Transverse colon (tissue), 4 donors: ENCODE measurements at regions not wholly inside any gene's neighbourhood (a gene's known extent, or its start where the extent isn't known, plus 50 kb on each side); places are given as distances from the start of the nearest gene placed in this dataset.

ENCODE experiments used
- DNase-seq: peaks from one replicate; pipeline ENCODE4 v3.0.0-alpha.2; 2019
- H3K27ac ChIP-seq, 4 donors: fragments of 200-600 bp; sonication (generic); 2 replicates each; pipeline ENCODE4 v1.5.1; 2016 to 2018; ENCODE audit warnings: inconsistent platforms in 4 of 4
- H3K27me3 ChIP-seq: fragments of 200-600 bp; sonication (generic); 2 replicates; pipeline ENCODE4 v1.5.1; 2017; ENCODE audit warnings: inconsistent platforms
- H3K36me3 ChIP-seq, 4 donors: fragments of 200-600 bp; sonication (generic); 2 replicates each; pipeline ENCODE4 v1.5.1; 2017 to 2019; ENCODE audit warnings: inconsistent platforms in 4 of 4
- H3K4me1 ChIP-seq, 4 donors: fragments of 200-600 bp; sonication (generic); 2 replicates each; pipeline ENCODE4 v1.5.1; 2017 to 2020; ENCODE audit warnings: inconsistent platforms in 4 of 4
- H3K4me3 ChIP-seq, 4 donors: fragments of 200-600 bp; sonication (generic); 1 replicate in 1 of 4; 2 replicates in 3 of 4; pipeline versions ENCODE4 v1.5.1 to v1.6.1; 2017 to 2019; ENCODE audit warnings: inconsistent platforms in 4 of 4
- H3K9me3 ChIP-seq, 2 donors: fragments of 200-600 bp; sonication (generic); 2 replicates each; pipeline ENCODE4 v1.5.1; 2017 to 2019; ENCODE audit warnings: inconsistent platforms in 2 of 2
- EP300 ChIP-seq: sonication (generic); formaldehyde crosslinking; IDR thresholded peaks from one replicate; pipeline ENCODE4 v1.6.1; 2017; ENCODE audit warnings: antibody characterized with exemption, low read depth
- POLR2A ChIP-seq: fragments of 450-650 bp; IDR thresholded peaks from one replicate; pipeline ENCODE4 v1.6.1; 2016; ENCODE audit warnings: antibody characterized with exemption, mild to moderate bottlenecking, moderate library complexity
- POLR2AphosphoS5 ChIP-seq, 3 donors: sonication (generic); formaldehyde crosslinking; IDR thresholded peaks; one replicate each; pipeline ENCODE4 v1.6.1; 2016; ENCODE audit warnings: antibody characterized with exemption in 3 of 3
- WGBS, 2 donors: methylation state at CpG; one replicate each; pipeline ENCODE4 v1.1.5; 2018; ENCODE audit warnings: low coverage in 1 of 2; 5-methylcytosine and 5-hydroxymethylcytosine counted together
- in situ Hi-C, 4 donors: fragments of 200-750 bp; cut with MboI; loops; one replicate each; pipeline versions ENCODE4 v1.15.0 to v1.15.1; 2017; ENCODE audit warnings: low sequenced_read_pairs in 3 of 4, low pct_ligation_motif_present in 1 of 4, low pct_unique_long_range_greater_than_20kb in 1 of 4
- intact Hi-C: fragments of 100-400 bp; cut with DNase I; formaldehyde crosslinking; loops from one replicate; pipeline ENCODE4 v1.15.1; 2023; ENCODE audit warnings: low total_unique reads
- TF ChIP-seq, protein P1 (sequence below), 5 experiments: fragments of 200-600 bp in 3 of 5; fragments of 450-650 bp in 2 of 5; sonication (generic) in 3 of 5; IDR thresholded peaks; 1 replicate in 2 of 5; 2 replicates in 3 of 5; pipeline ENCODE4 v1.5.1; 2016 to 2017; ENCODE audit warnings: antibody characterized with exemption in 5 of 5, inconsistent platforms in 3 of 5, mild to moderate bottlenecking in 2 of 5, moderate library complexity in 1 of 5

DNA sequence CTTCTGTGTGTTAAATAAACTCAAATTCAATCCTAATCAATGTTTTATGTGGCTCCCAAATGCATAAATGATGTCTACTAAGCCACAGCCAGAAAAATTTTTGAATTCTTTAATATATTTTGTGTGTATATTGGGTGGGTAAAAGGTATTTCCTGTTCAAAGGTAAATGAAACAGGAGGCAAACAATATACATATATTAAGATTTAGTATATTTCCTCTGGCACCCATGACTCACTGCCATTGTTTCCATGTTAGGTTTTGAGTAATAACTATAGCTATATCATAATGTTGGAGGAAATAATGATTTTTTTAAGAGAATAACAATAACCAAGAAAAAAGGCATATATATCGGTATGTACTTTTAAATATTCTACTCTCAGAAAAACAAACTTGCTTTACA lies 1071.9 kb upstream of the CDH10 start:
- DNase-seq, result no peak
- Histone ChIP-seq H3K27me3 (no peaks in the 10 kb centered on the region), H3K4me1 (no peaks in the 10 kb centered on the region), H3K36me3 (no peaks in the 10 kb centered on the region), H3K4me3 (no peak overlapping the region), H3K27ac (no peak overlapping the region), H3K9me3 (no peaks in the 10 kb centered on the region)
- TF ChIP-seq POLR2A, result no peak
- TF ChIP-seq EP300, result no peak
- TF ChIP-seq POLR2AphosphoS5 (IDR thresholded peaks at IDR 0.05), result no peak
- TF ChIP-seq, protein P1, sequence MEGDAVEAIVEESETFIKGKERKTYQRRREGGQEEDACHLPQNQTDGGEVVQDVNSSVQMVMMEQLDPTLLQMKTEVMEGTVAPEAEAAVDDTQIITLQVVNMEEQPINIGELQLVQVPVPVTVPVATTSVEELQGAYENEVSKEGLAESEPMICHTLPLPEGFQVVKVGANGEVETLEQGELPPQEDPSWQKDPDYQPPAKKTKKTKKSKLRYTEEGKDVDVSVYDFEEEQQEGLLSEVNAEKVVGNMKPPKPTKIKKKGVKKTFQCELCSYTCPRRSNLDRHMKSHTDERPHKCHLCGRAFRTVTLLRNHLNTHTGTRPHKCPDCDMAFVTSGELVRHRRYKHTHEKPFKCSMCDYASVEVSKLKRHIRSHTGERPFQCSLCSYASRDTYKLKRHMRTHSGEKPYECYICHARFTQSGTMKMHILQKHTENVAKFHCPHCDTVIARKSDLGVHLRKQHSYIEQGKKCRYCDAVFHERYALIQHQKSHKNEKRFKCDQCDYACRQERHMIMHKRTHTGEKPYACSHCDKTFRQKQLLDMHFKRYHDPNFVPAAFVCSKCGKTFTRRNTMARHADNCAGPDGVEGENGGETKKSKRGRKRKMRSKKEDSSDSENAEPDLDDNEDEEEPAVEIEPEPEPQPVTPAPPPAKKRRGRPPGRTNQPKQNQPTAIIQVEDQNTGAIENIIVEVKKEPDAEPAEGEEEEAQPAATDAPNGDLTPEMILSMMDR (IDR thresholded peaks at IDR 0.05), result no peak
- in situ Hi-C loops, result no loop called here
- intact Hi-C loops, result no loop called here
- WGBS, 2 donors, result 78 to 94% methylated on average over 1 of the region's 1 CpG

DNA sequence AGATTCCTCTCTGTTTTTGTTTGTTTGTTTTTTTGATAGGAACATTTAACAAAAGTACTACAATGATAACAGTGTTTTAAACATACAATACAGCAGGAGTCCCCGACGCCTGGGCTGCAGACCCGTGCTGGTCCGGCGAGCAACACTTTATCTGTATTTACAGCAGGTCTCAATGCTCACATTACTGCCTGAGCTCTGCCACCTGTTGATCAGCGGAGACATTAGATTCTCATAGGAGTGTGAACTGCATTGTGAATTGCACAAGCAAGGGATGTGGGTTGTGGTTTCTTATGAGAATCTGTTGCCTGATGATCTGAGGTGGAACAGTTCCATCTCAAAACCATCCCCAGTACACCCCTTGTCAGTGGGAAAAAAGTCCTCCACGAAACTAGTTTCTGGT lies 1068.5 kb upstream of the CDH10 start:
- no peaks in the 10 kb centered on the region for H3K27me3 ChIP-seq
- no peaks in the 10 kb centered on the region for H3K9me3 ChIP-seq
- H3K27ac ChIP-seq, result no peak overlapping the region
- DNase-seq, result no peak
- no peaks in the 10 kb centered on the region for H3K4me1 ChIP-seq
- intact Hi-C loops (no loop called here), in situ Hi-C loops (no loop called here)
- H3K36me3 ChIP-seq, result no peaks in the 10 kb centered on the region
- TF ChIP-seq EP300 (no peak), POLR2AphosphoS5 (IDR thresholded peaks at IDR 0.05) (no peak), POLR2A (no peak)
- TF ChIP-seq, protein P1 (IDR thresholded peaks at IDR 0.05), result no peak
- no peak overlapping the region for H3K4me3 ChIP-seq
- WGBS, 2 donors, result 30% methylated on average over 7 of the region's 7 CpGs

GRCh38 chr5:25707093-25707492 lies 1062.3 kb upstream of the CDH10 start:
- in situ Hi-C loops (no loop called here), intact Hi-C loops (no loop called here)
- H3K27ac ChIP-seq, result no peak overlapping the region
- no peaks in the 10 kb centered on the region for H3K27me3 ChIP-seq
- H3K9me3 ChIP-seq, result peaks cover 0 to 4% of the 10 kb centered on the region in 2 donors
- WGBS, 2 donors, result 0 to 38% methylated on average over 1 to 2 of the region's 2 CpGs
- H3K4me1 ChIP-seq, result no peaks in the 10 kb centered on the region
- no peak overlapping the region for H3K4me3 ChIP-seq
- no peak for TF ChIP-seq POLR2AphosphoS5 (IDR thresholded peaks at IDR 0.05)
- TF ChIP-seq POLR2A, result no peak
- TF ChIP-seq, protein P1 (IDR thresholded peaks at IDR 0.05), result no peak
- TF ChIP-seq EP300, result no peak
- DNase-seq, result no peak
- H3K36me3 ChIP-seq, result no peaks in the 10 kb centered on the region

GRCh38 chr5:25701936-25702335 lies 1057.2 kb upstream of the CDH10 start:
- Histone ChIP-seq H3K9me3 (peaks cover 0 to 4% of the 10 kb centered on the region in 2 donors), H3K36me3 (no peaks in the 10 kb centered on the region), H3K27ac (no peak overlapping the region), H3K4me3 (no peak overlapping the region), H3K27me3 (no peaks in the 10 kb centered on the region), H3K4me1 (no peaks in the 10 kb centered on the region)
- in situ Hi-C loops (no loop called here), intact Hi-C loops (no loop called here)
- no peak for DNase-seq
- WGBS, 2 donors, result 75 to 82% methylated on average over 4 of the region's 4 CpGs
- no peak for TF ChIP-seq POLR2A
- TF ChIP-seq, protein P1 (IDR thresholded peaks at IDR 0.05), result no peak
- TF ChIP-seq POLR2AphosphoS5 (IDR thresholded peaks at IDR 0.05), result no peak
- no peak for TF ChIP-seq EP300
